Fibroblast of skin of scalp (primary cell): ENCODE measurements at regions not wholly inside any gene's neighbourhood (a gene's known extent, or its start where the extent isn't known, plus 50 kb on each side); places are given as distances from the start of the nearest gene placed in this dataset.
"Not testable (repeated sequence)": the region's sequence is repeated elsewhere in the genome, so short reads cannot be mapped to it uniquely, and the experiment has no call there.

ENCODE experiments used
- DNase-seq: peaks from one replicate; pipeline ENCODE4 v3.0.0-alpha.2; 2013

- DNase-seq, result no peak
Observed at GRCh38 chr7:148472406-148472805, 118.2 kb upstream of the C7orf33 start.

GRCh38 chr7:148473703-148474480 is 116.7 kb upstream of the C7orf33 start:
- DNase-seq, result no peak

GRCh38 chr7:148474481-148475025 is 116.0 kb upstream of the C7orf33 start:
- DNase-seq, result no peak

GRCh38 chr7:148478551-148478950 is 112.0 kb upstream of the C7orf33 start:
- no peak for DNase-seq

GRCh38 chr7:148480479-148481146 is 110.0 kb upstream of the C7orf33 start:
- DNase-seq, result no peak

- DNase-seq, result no peak
Observed at GRCh38 chr7:148481147-148481526, 109.4 kb upstream of the C7orf33 start.

GRCh38 chr7:148481971-148482626 is 108.5 kb upstream of the C7orf33 start:
- DNase-seq, result no peak

GRCh38 chr7:148483515-148484308 is 106.9 kb upstream of the C7orf33 start:
- DNase-seq, result no peak

GRCh38 chr7:148484486-148484885 is 106.1 kb upstream of the C7orf33 start:
- no peak for DNase-seq

GRCh38 chr7:148485618-148486017 is 104.9 kb upstream of the C7orf33 start:
- DNase-seq, result no peak

- DNase-seq, result no peak
Observed at GRCh38 chr7:148486937-148487336, 103.6 kb upstream of the C7orf33 start.

GRCh38 chr7:148487912-148488311 is 102.7 kb upstream of the C7orf33 start:
- DNase-seq, result no peak

- DNase-seq, result no peak
Observed at GRCh38 chr7:148489678-148490077, 100.9 kb upstream of the C7orf33 start.

GRCh38 chr7:148492157-148492860 is 98.3 kb upstream of the C7orf33 start:
- no peak for DNase-seq

GRCh38 chr7:148495605-148496004 is 95.0 kb upstream of the C7orf33 start:
- DNase-seq, result no peak

GRCh38 chr7:148500978-148501377 is 89.6 kb upstream of the C7orf33 start:
- DNase-seq, result no peak

- DNase-seq, result peak; percentile 28
Observed at GRCh38 chr7:148503900-148504487, 86.6 kb upstream of the C7orf33 start.

- peak; percentile 5 for DNase-seq
Observed at GRCh38 chr7:148505645-148506375, 84.8 kb upstream of the C7orf33 start.

GRCh38 chr7:148507064-148507573 is 83.4 kb upstream of the C7orf33 start:
- not testable (repeated sequence) for DNase-seq

GRCh38 chr7:148507787-148508186 is 82.8 kb upstream of the C7orf33 start:
- no peak for DNase-seq
